Mesenchymal stem cell (in vitro differentiated cells and primary cell): ENCODE measurements at regions not wholly inside any gene's neighbourhood (a gene's known extent, or its start where the extent isn't known, plus 50 kb on each side); places are given as distances from the start of the nearest gene placed in this dataset.

ENCODE experiments used
- DNase-seq: peaks from one replicate; pipeline ENCODE4 v3.0.0-alpha.2; 2013
- H2AFZ ChIP-seq: one replicate; pipeline ENCODE4 v1.6.1; 2013; ENCODE audit warnings: low read depth, mild to moderate bottlenecking, control low read depth, inconsistent platforms, low read length, moderate library complexity
- H2AK5ac ChIP-seq: 2 replicates; pipeline ENCODE4 v1.6.1; 2013; ENCODE audit warnings: low read length, moderate library complexity, mild to moderate bottlenecking, inconsistent platforms; ENCODE audit not compliant: severe bottlenecking
- H2BK120ac ChIP-seq: one replicate; pipeline ENCODE4 v1.6.1; 2013; ENCODE audit warnings: low read depth, mild to moderate bottlenecking, inconsistent platforms, low read length, moderate library complexity
- H2BK12ac ChIP-seq, 2 experiments: one replicate each; pipeline ENCODE4 v1.6.1; 2013; ENCODE audit warnings: inconsistent platforms in 2 of 2, low read length in 2 of 2, mild to moderate bottlenecking in 2 of 2, moderate library complexity in 2 of 2, control low read depth in 1 of 2
- H2BK15ac ChIP-seq: one replicate; pipeline ENCODE4 v1.6.1; 2013; ENCODE audit warnings: mild to moderate bottlenecking, low read depth, inconsistent platforms; ENCODE audit not compliant: poor library complexity, severe bottlenecking
- H2BK5ac ChIP-seq: 2 replicates; pipeline ENCODE4 v1.6.1; 2013; ENCODE audit warnings: low read depth, mild to moderate bottlenecking, low read length, control low read depth, inconsistent platforms; ENCODE audit not compliant: poor library complexity, severe bottlenecking
- H3K14ac ChIP-seq, 2 experiments: one replicate each; pipeline ENCODE4 v1.6.1; 2013; ENCODE audit warnings: inconsistent platforms in 2 of 2, low read length in 2 of 2, control low read depth in 1 of 2, mild to moderate bottlenecking in 1 of 2, moderate library complexity in 1 of 2
- H3K18ac ChIP-seq, 2 experiments: one replicate each; pipeline ENCODE4 v1.6.1; 2013; ENCODE audit warnings: inconsistent platforms in 2 of 2, low read length in 2 of 2, control low read depth in 1 of 2, low read depth in 1 of 2, mild to moderate bottlenecking in 1 of 2
- H3K23ac ChIP-seq, 2 experiments: one replicate each; pipeline ENCODE4 v1.6.1; 2013; ENCODE audit warnings: inconsistent platforms in 2 of 2, low read length in 2 of 2, mild to moderate bottlenecking in 2 of 2, moderate library complexity in 2 of 2, control low read depth in 1 of 2
- H3K27ac ChIP-seq: 2 replicates; pipeline ENCODE4 v1.5.1; 2013; ENCODE audit warnings: mild to moderate bottlenecking, moderate library complexity, low read length, control low read depth, inconsistent platforms; ENCODE audit not compliant: poor library complexity, severe bottlenecking
- H3K27me3 ChIP-seq, 2 experiments: 2 replicates each; pipeline versions ENCODE4 v1.6.1 to v1.7.0; 2013; ENCODE audit warnings: low read length in 2 of 2, mild to moderate bottlenecking in 2 of 2, moderate library complexity in 2 of 2, control low read depth in 1 of 2, inconsistent platforms in 1 of 2; ENCODE audit not compliant: control insufficient read depth in 1 of 2, insufficient read depth in 1 of 2
- H3K36me3 ChIP-seq, 2 experiments: 2 replicates each; pipeline versions ENCODE4 v1.6.1 to v1.7.0; 2013; ENCODE audit warnings: low read length in 2 of 2, control low read depth in 1 of 2, inconsistent platforms in 1 of 2, low read depth in 1 of 2, mild to moderate bottlenecking in 1 of 2; ENCODE audit not compliant: insufficient read depth in 2 of 2, control insufficient read depth in 1 of 2
- H3K4ac ChIP-seq, 2 experiments: one replicate each; pipeline ENCODE4 v1.6.1; 2013; ENCODE audit warnings: inconsistent platforms in 2 of 2, low read length in 2 of 2, mild to moderate bottlenecking in 2 of 2, moderate library complexity in 2 of 2, control low read depth in 1 of 2, low read depth in 1 of 2
- H3K4me1 ChIP-seq: 2 replicates; pipeline ENCODE4 v1.6.1; 2013; ENCODE audit warnings: low read depth, low read length, control low read depth; ENCODE audit not compliant: control insufficient read depth, insufficient read depth
- H3K4me2 ChIP-seq: 2 replicates; pipeline ENCODE4 v1.6.1; 2013; ENCODE audit warnings: low read length, mild to moderate bottlenecking, inconsistent platforms; ENCODE audit not compliant: poor library complexity, severe bottlenecking
- H3K4me3 ChIP-seq, 2 experiments: 2 replicates each; pipeline versions ENCODE4 v1.5.1 to v1.7.0; 2013; ENCODE audit warnings: low read length in 2 of 2, mild to moderate bottlenecking in 2 of 2, control low read depth in 1 of 2, low read depth in 1 of 2; ENCODE audit not compliant: insufficient read depth in 1 of 2
- H3K79me1 ChIP-seq: replicated peaks from 2 replicates; pipeline ENCODE4 v1.6.1; 2013; ENCODE audit warnings: mild to moderate bottlenecking, control low read depth, low read length, inconsistent platforms; ENCODE audit not compliant: poor library complexity, severe bottlenecking
- H3K9ac ChIP-seq: 2 replicates; pipeline ENCODE4 v1.7.0; 2013; ENCODE audit warnings: mild to moderate bottlenecking, low read length, moderate library complexity
- H3K9me3 ChIP-seq: 2 replicates; pipeline ENCODE4 v1.7.0; 2013; ENCODE audit warnings: mild to moderate bottlenecking, low read length; ENCODE audit not compliant: control insufficient read depth
- H4K8ac ChIP-seq: one replicate; pipeline ENCODE4 v1.6.1; 2013; ENCODE audit warnings: inconsistent platforms, mild to moderate bottlenecking, low read length, moderate library complexity
- H4K91ac ChIP-seq: one replicate; pipeline ENCODE4 v1.6.1; 2013; ENCODE audit warnings: mild to moderate bottlenecking, low read length, inconsistent platforms
- WGBS: methylation state at CpG from one replicate; pipeline ENCODE4 v1.1.7; 2013; ENCODE audit warnings: mixed read lengths; 5-methylcytosine and 5-hydroxymethylcytosine counted together

DNA sequence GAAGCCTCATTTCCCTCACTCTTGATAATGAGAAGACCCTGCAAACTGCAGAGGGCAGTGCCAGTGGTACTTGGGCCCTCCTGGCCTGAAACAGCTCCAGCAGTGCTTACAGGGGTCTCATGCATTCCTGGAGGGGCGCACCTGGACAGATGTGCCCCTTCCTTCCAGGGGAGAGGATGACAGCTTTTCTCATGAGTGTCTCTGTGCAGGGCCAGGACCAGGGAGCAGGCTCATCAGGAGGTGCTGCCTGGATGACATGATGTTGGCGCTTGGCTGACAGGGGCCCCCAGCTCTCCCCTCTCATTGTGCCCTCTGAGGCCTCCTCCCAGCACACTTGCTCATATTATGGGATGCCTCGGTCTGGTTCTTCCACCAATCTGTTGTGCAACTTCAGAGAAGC lies 95.1 kb upstream of the MYCN start:
- Histone ChIP-seq H3K79me1 (no peaks in the 10 kb centered on the region), H2BK15ac (no peak overlapping the region), H3K4ac (no peak overlapping the region), H3K27ac (no peak overlapping the region), H4K91ac (no peak overlapping the region), H2BK12ac (no peak overlapping the region), H2BK120ac (no peak overlapping the region), H3K4me2 (no peak overlapping the region), H3K9ac (no peak overlapping the region), H3K23ac (no peak overlapping the region), H3K4me1 (peaks cover 2% of the 10 kb centered on the region), H3K9me3 (no peaks in the 10 kb centered on the region), H3K18ac (no peak overlapping the region), H2BK5ac (no peak overlapping the region), H3K36me3 (no peaks in the 10 kb centered on the region), H4K8ac (no peak overlapping the region), H3K4me3 (no peak overlapping the region), H3K14ac (no peak overlapping the region), H3K27me3 (peaks cover 0 to 4% of the 10 kb centered on the region in 2 experiments), H2AFZ (no peak overlapping the region), H2AK5ac (no peak overlapping the region)
- DNase-seq = no peak
- WGBS = 85% methylated on average over 2 of the region's 3 CpGs

DNA sequence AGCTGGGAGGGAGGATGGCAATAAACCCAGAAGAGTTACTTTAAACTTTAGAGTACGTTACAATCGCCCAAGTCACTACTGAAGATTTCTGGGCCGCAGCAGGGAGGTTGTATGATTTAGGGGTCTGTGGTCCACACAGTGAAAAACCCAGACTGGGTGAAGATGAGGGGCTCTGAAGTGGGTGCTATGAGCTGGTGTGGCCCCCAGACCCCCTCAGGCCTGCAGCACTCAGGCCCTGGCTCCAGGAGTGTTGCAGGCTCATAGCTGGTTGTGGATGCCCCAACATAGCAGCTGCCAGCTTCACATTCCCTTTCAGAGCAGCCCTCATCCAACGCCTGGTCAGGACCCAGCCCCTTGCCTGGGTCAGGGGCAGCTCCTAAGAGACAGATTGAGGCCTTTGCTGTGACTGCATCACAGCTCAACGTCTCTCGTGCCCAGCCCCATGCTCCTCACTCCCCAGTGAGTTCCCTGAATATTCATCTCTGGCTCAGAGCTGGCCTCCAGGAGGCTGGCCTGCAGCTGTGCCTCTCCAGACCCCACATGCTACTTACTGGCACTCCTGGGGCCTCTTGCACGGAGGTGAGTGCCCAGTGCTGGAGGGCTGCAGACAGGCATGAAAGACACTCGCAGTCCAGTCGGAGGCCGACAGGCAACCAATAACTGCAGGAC lies 94.5 kb upstream of the MYCN start:
- Histone ChIP-seq H3K27ac (no peak overlapping the region), H2AFZ (no peak overlapping the region), H2BK12ac (no peak overlapping the region), H3K9me3 (no peaks in the 10 kb centered on the region), H3K23ac (no peak overlapping the region), H3K27me3 (peaks cover 0 to 4% of the 10 kb centered on the region in 2 experiments), H2BK120ac (no peak overlapping the region), H2AK5ac (no peak overlapping the region), H3K9ac (no peak overlapping the region), H3K18ac (no peak overlapping the region), H3K4ac (no peak overlapping the region), H4K8ac (no peak overlapping the region), H2BK5ac (no peak overlapping the region), H3K4me3 (no peak overlapping the region), H3K79me1 (no peaks in the 10 kb centered on the region), H2BK15ac (no peak overlapping the region), H3K4me2 (no peak overlapping the region), H3K14ac (no peak overlapping the region), H3K4me1 (peaks cover 2% of the 10 kb centered on the region), H3K36me3 (no peaks in the 10 kb centered on the region), H4K91ac (no peak overlapping the region)
- DNase-seq = no peak
- WGBS = 84% methylated on average over 10 of the region's 10 CpGs

DNA sequence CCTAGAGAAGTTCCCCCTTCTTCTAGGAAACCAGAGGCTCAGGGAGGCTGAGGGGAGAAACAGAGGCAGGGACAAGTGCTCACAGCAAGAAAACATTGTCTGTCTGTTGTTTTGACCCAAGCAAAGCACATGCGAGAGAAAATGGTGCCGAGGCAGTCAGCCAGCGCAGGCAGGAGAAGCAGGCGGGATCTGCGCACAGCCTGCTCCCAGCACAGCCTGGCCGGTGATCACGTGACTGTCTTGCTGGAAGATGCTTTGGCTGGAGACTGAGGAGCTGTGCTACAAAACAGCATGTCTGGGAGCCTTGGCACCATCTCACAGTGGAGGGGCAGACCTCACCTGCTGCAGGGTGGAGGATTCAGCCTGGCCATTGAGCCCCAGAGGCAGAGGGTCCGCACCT lies 93.7 kb upstream of the MYCN start:
- Histone ChIP-seq H3K79me1 (no peaks in the 10 kb centered on the region), H3K23ac (no peak overlapping the region), H3K4me2 (no peak overlapping the region), H3K14ac (no peak overlapping the region), H2BK12ac (no peak overlapping the region), H3K36me3 (no peaks in the 10 kb centered on the region), H3K4me1 (peaks cover 2% of the 10 kb centered on the region), H3K9ac (no peak overlapping the region), H2BK5ac (no peak overlapping the region), H3K9me3 (no peaks in the 10 kb centered on the region), H2BK120ac (no peak overlapping the region), H3K4me3 (no peak overlapping the region), H2BK15ac (no peak overlapping the region), H4K91ac (no peak overlapping the region), H3K18ac (no peak overlapping the region), H3K27me3 (no peaks in the 10 kb centered on the region), H3K4ac (no peak overlapping the region), H2AFZ (no peak overlapping the region), H2AK5ac (no peak overlapping the region), H4K8ac (no peak overlapping the region), H3K27ac (no peak overlapping the region)
- no peak for DNase-seq
- WGBS = 93% methylated on average over 8 of the region's 8 CpGs

DNA sequence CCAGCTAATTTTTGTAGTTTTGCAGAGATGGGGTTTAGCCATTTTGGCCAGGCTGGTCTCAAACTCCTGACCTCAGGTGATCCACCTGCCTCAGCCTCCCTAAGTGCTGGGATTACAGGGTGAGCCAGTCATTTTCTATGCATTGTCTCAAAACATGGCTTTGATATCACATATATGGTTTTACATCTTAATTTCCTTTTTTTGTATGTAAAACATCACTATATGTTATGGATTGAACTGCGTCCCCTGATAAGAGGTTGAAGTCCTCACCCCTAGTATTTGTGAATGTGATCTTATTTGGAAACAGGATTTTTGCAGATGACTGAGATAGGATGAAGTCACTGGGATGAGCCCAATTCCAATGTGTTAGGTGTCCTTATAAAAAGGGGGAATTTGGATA lies 89.8 kb upstream of the MYCN start:
- Histone ChIP-seq H3K4me1 (no peaks in the 10 kb centered on the region), H2AK5ac (no peak overlapping the region), H3K4ac (no peak overlapping the region), H3K79me1 (no peaks in the 10 kb centered on the region), H3K9ac (no peak overlapping the region), H3K23ac (no peak overlapping the region), H3K14ac (no peak overlapping the region), H4K8ac (no peak overlapping the region), H3K4me3 (no peak overlapping the region), H2BK120ac (no peak overlapping the region), H2BK12ac (no peak overlapping the region), H2AFZ (no peak overlapping the region), H2BK5ac (no peak overlapping the region), H3K4me2 (no peak overlapping the region), H3K9me3 (no peaks in the 10 kb centered on the region), H3K36me3 (no peaks in the 10 kb centered on the region), H3K27me3 (no peaks in the 10 kb centered on the region), H3K18ac (no peak overlapping the region), H2BK15ac (no peak overlapping the region), H3K27ac (no peak overlapping the region), H4K91ac (no peak overlapping the region)
- DNase-seq = no peak
- WGBS = 100% methylated on average over 1 of the region's 1 CpG
